ENCODE measurements at regions not wholly inside any gene's neighbourhood (a gene's known extent, or its start where the extent isn't known, plus 50 kb on each side); places are given as distances from the start of the nearest gene placed in this dataset.

DNA sequence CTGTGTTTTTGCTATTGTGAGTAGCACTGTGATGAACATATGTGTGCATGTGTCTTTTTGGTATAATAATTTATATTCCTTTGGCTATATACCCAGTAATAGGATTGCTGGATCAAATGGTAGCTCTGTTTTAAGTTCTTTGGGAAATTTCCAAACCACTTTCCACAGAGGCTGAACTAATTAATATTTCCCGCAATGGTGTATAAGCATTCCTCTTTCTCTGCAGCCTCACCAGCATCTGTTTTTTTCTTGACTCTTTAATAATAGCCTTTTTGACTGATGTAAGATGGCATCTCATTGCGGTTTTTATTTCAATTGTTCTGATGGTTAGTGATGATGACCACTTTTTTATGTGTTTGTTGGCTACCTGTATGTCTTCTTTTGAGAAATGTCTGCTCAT lies 247.7 kb upstream of the NDST3 start:
- TF ChIP-seq, protein P1, sequence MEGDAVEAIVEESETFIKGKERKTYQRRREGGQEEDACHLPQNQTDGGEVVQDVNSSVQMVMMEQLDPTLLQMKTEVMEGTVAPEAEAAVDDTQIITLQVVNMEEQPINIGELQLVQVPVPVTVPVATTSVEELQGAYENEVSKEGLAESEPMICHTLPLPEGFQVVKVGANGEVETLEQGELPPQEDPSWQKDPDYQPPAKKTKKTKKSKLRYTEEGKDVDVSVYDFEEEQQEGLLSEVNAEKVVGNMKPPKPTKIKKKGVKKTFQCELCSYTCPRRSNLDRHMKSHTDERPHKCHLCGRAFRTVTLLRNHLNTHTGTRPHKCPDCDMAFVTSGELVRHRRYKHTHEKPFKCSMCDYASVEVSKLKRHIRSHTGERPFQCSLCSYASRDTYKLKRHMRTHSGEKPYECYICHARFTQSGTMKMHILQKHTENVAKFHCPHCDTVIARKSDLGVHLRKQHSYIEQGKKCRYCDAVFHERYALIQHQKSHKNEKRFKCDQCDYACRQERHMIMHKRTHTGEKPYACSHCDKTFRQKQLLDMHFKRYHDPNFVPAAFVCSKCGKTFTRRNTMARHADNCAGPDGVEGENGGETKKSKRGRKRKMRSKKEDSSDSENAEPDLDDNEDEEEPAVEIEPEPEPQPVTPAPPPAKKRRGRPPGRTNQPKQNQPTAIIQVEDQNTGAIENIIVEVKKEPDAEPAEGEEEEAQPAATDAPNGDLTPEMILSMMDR (IDR thresholded peaks at IDR 0.05; ENCODE audit: low read depth, low read length, poor library complexity, severe bottlenecking) = no peak
- TF ChIP-seq EZH2phosphoT487 (IDR thresholded peaks at IDR 0.05; ENCODE audit: borderline replicate concordance, low read length) = no peak
